ENCODE measurements at regions not wholly inside any gene's neighbourhood (a gene's known extent, or its start where the extent isn't known, plus 50 kb on each side); places are given as distances from the start of the nearest gene placed in this dataset.

GRCh38 chr3:5314897-5315296 lies 127.4 kb downstream of the EDEM1 start:
- FAIRE-seq = no peak
- no TSS peak for BruUV-seq (replicated peaks)
- no peak for TF ChIP-seq KLF16 (CRISPR knock-in tag; IDR thresholded peaks at IDR 0.05)
- TF ChIP-seq, protein P1, sequence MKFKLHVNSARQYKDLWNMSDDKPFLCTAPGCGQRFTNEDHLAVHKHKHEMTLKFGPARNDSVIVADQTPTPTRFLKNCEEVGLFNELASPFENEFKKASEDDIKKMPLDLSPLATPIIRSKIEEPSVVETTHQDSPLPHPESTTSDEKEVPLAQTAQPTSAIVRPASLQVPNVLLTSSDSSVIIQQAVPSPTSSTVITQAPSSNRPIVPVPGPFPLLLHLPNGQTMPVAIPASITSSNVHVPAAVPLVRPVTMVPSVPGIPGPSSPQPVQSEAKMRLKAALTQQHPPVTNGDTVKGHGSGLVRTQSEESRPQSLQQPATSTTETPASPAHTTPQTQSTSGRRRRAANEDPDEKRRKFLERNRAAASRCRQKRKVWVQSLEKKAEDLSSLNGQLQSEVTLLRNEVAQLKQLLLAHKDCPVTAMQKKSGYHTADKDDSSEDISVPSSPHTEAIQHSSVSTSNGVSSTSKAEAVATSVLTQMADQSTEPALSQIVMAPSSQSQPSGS (CRISPR knock-in tag; IDR thresholded peaks at IDR 0.05) = no peak
- no peak for TF ChIP-seq HMGA1 (CRISPR knock-in tag; conservative IDR thresholded peaks at IDR 0.05)
- TF ChIP-seq IRF2 (CRISPR knock-in tag; IDR thresholded peaks at IDR 0.05) = no peak
- no peak for TF ChIP-seq ZNF644 (CRISPR knock-in tag; IDR thresholded peaks at IDR 0.05; ENCODE audit: low read depth)
- no peak for TF ChIP-seq MXI1 (IDR thresholded peaks at IDR 0.05; ENCODE audit: borderline replicate concordance, low read depth, low read length)
- no peak for TF ChIP-seq ZXDC (CRISPR knock-in tag; IDR thresholded peaks at IDR 0.05)
- no peak for TF ChIP-seq ZNF256 (CRISPR knock-in tag; conservative IDR thresholded peaks at IDR 0.05)
- TF ChIP-seq, protein P2, sequence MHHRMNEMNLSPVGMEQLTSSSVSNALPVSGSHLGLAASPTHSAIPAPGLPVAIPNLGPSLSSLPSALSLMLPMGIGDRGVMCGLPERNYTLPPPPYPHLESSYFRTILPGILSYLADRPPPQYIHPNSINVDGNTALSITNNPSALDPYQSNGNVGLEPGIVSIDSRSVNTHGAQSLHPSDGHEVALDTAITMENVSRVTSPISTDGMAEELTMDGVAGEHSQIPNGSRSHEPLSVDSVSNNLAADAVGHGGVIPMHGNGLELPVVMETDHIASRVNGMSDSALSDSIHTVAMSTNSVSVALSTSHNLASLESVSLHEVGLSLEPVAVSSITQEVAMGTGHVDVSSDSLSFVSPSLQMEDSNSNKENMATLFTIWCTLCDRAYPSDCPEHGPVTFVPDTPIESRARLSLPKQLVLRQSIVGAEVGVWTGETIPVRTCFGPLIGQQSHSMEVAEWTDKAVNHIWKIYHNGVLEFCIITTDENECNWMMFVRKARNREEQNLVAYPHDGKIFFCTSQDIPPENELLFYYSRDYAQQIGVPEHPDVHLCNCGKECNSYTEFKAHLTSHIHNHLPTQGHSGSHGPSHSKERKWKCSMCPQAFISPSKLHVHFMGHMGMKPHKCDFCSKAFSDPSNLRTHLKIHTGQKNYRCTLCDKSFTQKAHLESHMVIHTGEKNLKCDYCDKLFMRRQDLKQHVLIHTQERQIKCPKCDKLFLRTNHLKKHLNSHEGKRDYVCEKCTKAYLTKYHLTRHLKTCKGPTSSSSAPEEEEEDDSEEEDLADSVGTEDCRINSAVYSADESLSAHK (CRISPR knock-in tag; IDR thresholded peaks at IDR 0.05; ENCODE audit: borderline replicate concordance) = no peak
- no peak for TF ChIP-seq ZNF556 (CRISPR knock-in tag; IDR thresholded peaks at IDR 0.05; ENCODE audit: borderline replicate concordance)
- TF ChIP-seq ARNT (IDR thresholded peaks at IDR 0.05) = no peak
- TF ChIP-seq SMARCE1 (IDR thresholded peaks at IDR 0.05; ENCODE audit: borderline replicate concordance) = no peak
- TF ChIP-seq ZMYM4 (CRISPR knock-in tag; IDR thresholded peaks at IDR 0.05) = no peak
- Histone ChIP-seq H3K27me3 (ENCODE audit: control insufficient read depth in 1 of 2, insufficient read depth in 2 of 2, low read length in 2 of 2) (no peaks in the 10 kb centered on the region; a peak in 1 of 5 replicates), H2AFZ (ENCODE audit: low read length) (no peak overlapping the region), H3K4me3 (replicated peaks in 1 of 3; ENCODE audit: insufficient read depth in 1 of 3, low read depth in 2 of 3, low read length in 3 of 3) (no peak overlapping the region), H3K4me1 (ENCODE audit: insufficient read depth, low read length) (peaks cover 19% of the 10 kb centered on the region), H4K20me1 (ENCODE audit: insufficient read depth, low read length) (no peaks in the 10 kb centered on the region), H3K27ac (ENCODE audit: extremely low read length, insufficient read depth, low read length) (no peak overlapping the region), H3K36me3 (replicated peaks in 1 of 2; ENCODE audit: control insufficient read depth in 1 of 2, insufficient read depth in 2 of 2, low read length in 2 of 2) (no peaks in the 10 kb centered on the region), H3K4me2 (ENCODE audit: low read depth, low read length) (no peak overlapping the region), H3K79me2 (ENCODE audit: insufficient read depth, low read length) (no peaks in the 10 kb centered on the region), H3K9me3 (ENCODE audit: low read length) (no peaks in the 10 kb centered on the region), H3K9ac (ENCODE audit: insufficient read depth, low read depth, low read length) (no peak overlapping the region)
- POLR2A ChIA-PET = no interaction called here
- DNase-seq (ENCODE audit: low spot score) = no peak
- WGBS (ENCODE audit: low lambda C conversion rate) = 94% methylated on average over 1 of the region's 1 CpG
- no peak for ATAC-seq
- intact Hi-C loops (cut with micrococcal nuclease; ENCODE audit: unreplicated experiment) = no loop called here
- CTCF ChIA-PET (ENCODE audit: low intra/inter-chr PET ratio, low total read pairs) = no interaction called here
- in situ Hi-C loops (cut with HindIII; ENCODE audit: extremely low pct_ligation_motif_present, low pct_unique_long_range_greater_than_20kb) = no loop called here
